HG02885 (cell line): ENCODE measurements at regions not wholly inside any gene's neighbourhood (a gene's known extent, or its start where the extent isn't known, plus 50 kb on each side); places are given as distances from the start of the nearest gene placed in this dataset.

Experiments
- ATAC-seq: cut with Tn5 transposase; IDR thresholded peaks from one replicate; pipeline ENCODE4 v1.9.1; 2021; ENCODE audit warnings: mild to moderate bottlenecking; ENCODE audit not compliant: unreplicated experiment, poor library complexity

- ATAC-seq = no peak
Observed at GRCh38 chr21:32136546-32136945, 142.3 kb downstream of the MIS18A start.

GRCh38 chr21:32135401-32136363 is 143.2 kb downstream of the MIS18A start:
- peak; percentile 79 for ATAC-seq

- no peak for ATAC-seq
Observed at GRCh38 chr21:32134441-32135130, 144.3 kb downstream of the MIS18A start.

GRCh38 chr21:32132881-32133280 is 146.0 kb downstream of the MIS18A start:
- no peak for ATAC-seq

GRCh38 chr21:32132409-32132808 is 146.4 kb downstream of the MIS18A start:
- ATAC-seq = no peak

GRCh38 chr21:32131960-32132359 is 146.9 kb downstream of the MIS18A start:
- ATAC-seq = no peak

- no peak for ATAC-seq
Observed at GRCh38 chr21:32131164-32131563, 147.7 kb downstream of the MIS18A start.

- ATAC-seq = no peak
Observed at GRCh38 chr21:32130031-32130891, 148.6 kb downstream of the MIS18A start.

- ATAC-seq = no peak
Observed at GRCh38 chr21:32127081-32127480, 151.8 kb downstream of the MIS18A start.

- no peak for ATAC-seq
Observed at GRCh38 chr21:32122082-32122481, 156.8 kb downstream of the MIS18A start.

GRCh38 chr21:32120230-32120629 is 158.6 kb downstream of the MIS18A start:
- no peak for ATAC-seq

- ATAC-seq = no peak
Observed at GRCh38 chr21:32119811-32120210, 159.0 kb downstream of the MIS18A start.

GRCh38 chr21:32119389-32119788 is 159.5 kb downstream of the MIS18A start:
- no peak for ATAC-seq

- no peak for ATAC-seq
Observed at GRCh38 chr21:32114419-32115035, 164.3 kb downstream of the MIS18A start.

GRCh38 chr21:32113486-32113885 is 165.4 kb downstream of the MIS18A start:
- no peak for ATAC-seq

GRCh38 chr21:32112195-32112594 is 166.7 kb downstream of the MIS18A start:
- no peak for ATAC-seq

- ATAC-seq = no peak
Observed at GRCh38 chr21:32108566-32108965, 170.3 kb downstream of the MIS18A start.

GRCh38 chr21:32103361-32103760 is 175.5 kb downstream of the MIS18A start:
- ATAC-seq = no peak

GRCh38 chr21:32102426-32102825 is 176.4 kb downstream of the MIS18A start:
- no peak for ATAC-seq

GRCh38 chr21:32101277-32101676 is 177.6 kb downstream of the MIS18A start:
- ATAC-seq = no peak
